ENCODE measurements at regions not wholly inside any gene's neighbourhood (a gene's known extent, or its start where the extent isn't known, plus 50 kb on each side); places are given as distances from the start of the nearest gene placed in this dataset.
"Not testable (repeated sequence)": the region's sequence is repeated elsewhere in the genome, so short reads cannot be mapped to it uniquely, and the experiment has no call there.

- intact Hi-C loops (cut with DNase I): no loop called here
Measured at GRCh38 chrX:1835056-1835455, 220.2 kb downstream of the ASMT start.

DNA sequence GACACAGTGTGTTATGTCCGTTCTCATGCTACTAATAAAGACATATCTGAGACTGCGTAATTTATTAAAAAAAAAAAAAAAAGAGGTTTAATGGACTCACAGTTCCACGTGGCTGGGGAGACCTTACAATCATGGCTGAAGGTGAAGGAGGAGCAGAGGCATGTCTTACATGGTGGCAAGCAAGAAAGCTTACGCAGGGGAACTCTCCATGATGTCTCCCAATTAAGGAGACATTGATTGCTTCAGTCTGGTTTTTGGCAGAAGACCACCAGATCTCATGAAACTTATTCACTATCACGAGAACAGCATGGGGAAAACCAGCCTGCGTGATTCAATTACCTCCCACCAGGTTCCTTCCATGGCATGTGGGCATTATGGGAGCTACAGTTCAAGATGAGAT lies 221.8 kb downstream of the ASMT start:
- intact Hi-C loops (cut with DNase I): no loop called here
- DNase-seq (ENCODE audit: low spot score): no peak

More at GRCh38 chrX:1835056-1835455, 220.2 kb downstream of the ASMT start:
- no peak for DNase-seq (ENCODE audit: low spot score)

GRCh38 chrX:1841746-1842145 lies 226.9 kb downstream of the ASMT start:
- DNase-seq (ENCODE audit: low spot score): no peak
- intact Hi-C loops (cut with DNase I): no loop called here

DNA sequence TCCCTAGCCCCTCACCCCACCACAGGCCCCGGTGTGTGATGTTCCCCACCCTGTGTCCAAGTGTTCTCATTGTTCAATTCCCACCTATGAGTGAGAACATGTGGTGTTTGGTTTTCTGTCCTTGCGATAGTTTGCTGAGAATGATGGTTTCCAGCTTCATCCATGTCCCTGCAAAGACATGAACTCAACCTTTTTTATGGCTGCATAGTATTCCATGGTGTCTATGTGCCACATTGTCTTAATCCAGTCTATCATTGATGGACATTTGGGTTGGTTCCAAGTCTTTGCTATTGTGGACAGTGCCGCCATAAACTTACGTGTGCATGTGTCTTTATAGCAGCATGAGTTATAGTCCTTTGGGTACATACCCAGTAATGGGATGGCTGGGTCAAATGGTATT lies 232.1 kb downstream of the ASMT start:
- not testable (repeated sequence) for DNase-seq (ENCODE audit: low spot score)
- intact Hi-C loops (cut with DNase I): loop anchor here in 1 of 2 donors (5.0 kb wide), 1 partner anchor 840 kb away; no protein-coding TSS in a partner anchor

DNA sequence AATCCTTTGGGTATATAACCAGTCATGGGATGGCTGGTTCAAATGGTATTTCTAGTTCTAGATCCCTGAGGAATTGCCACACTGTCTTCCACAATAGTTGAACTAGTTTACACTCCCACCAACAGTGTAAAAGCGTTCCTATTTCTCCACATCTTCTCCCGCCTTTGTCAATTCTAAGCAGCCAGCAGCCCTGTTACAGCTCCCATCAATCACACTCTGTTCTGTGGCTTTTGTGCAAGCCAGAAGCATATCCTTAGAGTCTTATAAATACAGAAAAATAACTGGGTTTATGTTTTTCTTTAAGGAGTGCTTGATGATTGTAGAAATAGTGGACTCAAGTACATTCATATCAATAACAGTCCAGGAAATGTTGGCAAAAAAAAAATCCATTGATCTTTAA lies 232.9 kb downstream of the ASMT start:
- not testable (repeated sequence) for DNase-seq (ENCODE audit: low spot score)
- intact Hi-C loops (cut with DNase I): loop anchor here in 1 of 2 donors (5.0 kb wide), 1 partner anchor 840 kb away; no protein-coding TSS in a partner anchor

DNA sequence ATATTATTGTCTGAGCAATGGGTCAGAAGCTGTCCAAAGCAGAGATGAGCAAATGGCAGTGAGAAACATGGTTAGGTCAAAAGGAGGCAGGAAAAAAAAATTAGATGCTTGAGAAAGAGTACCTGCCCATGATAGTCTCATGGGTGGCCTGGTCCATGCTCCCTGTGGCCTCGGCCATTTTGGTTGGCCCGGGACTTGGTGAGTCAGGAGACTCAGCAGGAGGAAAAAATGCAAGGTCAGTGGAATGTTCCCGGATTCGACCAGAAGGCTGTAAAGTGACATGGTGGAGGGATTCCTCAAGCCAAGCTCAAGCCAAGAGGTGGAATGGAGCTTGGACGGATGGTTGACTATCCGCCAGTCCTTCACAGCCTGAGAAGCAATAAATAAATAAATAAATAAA lies 236.7 kb downstream of the ASMT start:
- DNase-seq (ENCODE audit: low spot score): no peak
- intact Hi-C loops (cut with DNase I): no loop called here

DNA sequence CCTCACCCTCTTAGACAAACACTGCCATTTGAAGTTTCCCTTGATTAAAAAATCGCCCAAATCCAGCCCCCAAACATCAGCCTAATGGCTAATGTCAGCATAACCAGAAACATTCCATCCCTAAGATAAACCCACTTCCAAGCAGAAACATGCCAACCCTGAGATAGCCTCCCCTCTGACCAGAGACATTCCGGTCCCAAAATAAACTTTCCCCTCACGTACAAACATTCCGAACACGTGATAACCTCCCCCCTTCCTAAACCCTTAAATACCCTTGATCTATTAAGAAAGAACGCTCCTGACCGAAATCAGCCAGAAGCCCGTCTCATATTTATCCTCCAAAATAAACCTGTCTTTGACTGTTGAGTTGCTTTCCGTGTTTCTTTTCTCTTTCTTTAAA lies 237.2 kb downstream of the ASMT start:
- no peak for DNase-seq (ENCODE audit: low spot score)
- intact Hi-C loops (cut with DNase I): no loop called here

- no peak for DNase-seq (ENCODE audit: low spot score)
- intact Hi-C loops (cut with DNase I): no loop called here
Measured at GRCh38 chrX:1853447-1853846, 238.6 kb downstream of the ASMT start.

GRCh38 chrX:1853916-1854315 lies 239.1 kb downstream of the ASMT start:
- no peak for DNase-seq (ENCODE audit: low spot score)
- intact Hi-C loops (cut with DNase I): no loop called here

- intact Hi-C loops (cut with DNase I); DNase-seq (ENCODE audit: low spot score): not testable (repeated sequence)
Measured at GRCh38 chrX:1854861-1855260, 240.0 kb downstream of the ASMT start.

GRCh38 chrX:1859266-1859665 lies 244.4 kb downstream of the ASMT start:
- intact Hi-C loops (cut with DNase I); DNase-seq (ENCODE audit: low spot score): not testable (repeated sequence)

GRCh38 chrX:1860936-1861594 lies 246.2 kb downstream of the ASMT start:
- DNase-seq (ENCODE audit: low spot score): no peak
- intact Hi-C loops (cut with DNase I): no loop called here

DNA sequence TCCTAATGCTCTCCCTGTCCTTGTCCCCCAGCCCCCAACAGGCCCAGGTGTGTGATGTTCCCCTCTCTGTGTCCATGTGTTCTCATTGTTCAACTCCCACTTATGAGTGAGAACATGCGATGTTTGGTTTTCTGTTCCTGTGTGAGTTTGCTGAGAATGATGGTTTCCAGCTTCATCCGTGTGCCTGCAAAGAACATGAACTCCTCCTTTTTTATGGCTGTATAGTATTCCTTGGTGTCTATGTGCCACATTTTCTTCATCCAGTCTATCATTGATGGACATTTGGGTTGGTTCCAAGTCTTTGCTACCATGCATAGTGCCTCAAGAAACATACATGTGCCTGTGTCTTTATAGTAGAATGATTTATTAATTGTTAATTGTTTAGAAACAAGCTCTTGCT lies 249.1 kb downstream of the ASMT start:
- DNase-seq (ENCODE audit: low spot score); intact Hi-C loops (cut with DNase I): not testable (repeated sequence)

- no peak for DNase-seq (ENCODE audit: low spot score)
- intact Hi-C loops (cut with DNase I): no loop called here
Measured at GRCh38 chrX:1870421-1870820, 255.6 kb downstream of the ASMT start.

DNA sequence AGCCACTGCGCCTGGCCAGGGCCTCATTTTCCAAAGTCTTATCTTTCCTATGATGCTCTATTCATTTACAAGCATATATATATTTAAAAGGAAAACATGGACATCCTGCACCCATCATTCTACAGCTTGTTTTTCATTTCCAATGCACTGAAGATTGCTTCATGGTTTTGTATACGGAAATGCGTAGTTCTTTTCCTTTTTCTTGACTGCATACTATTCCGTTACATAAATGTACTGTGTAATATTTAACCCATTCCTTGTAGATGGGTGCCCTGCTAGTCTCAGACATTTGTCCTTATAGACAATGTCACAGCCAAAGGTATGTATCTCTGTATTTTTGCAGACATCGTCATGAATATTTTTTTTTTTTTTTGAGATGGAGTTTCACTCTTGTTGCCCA lies 257.0 kb downstream of the ASMT start:
- no peak for DNase-seq (ENCODE audit: low spot score)
- intact Hi-C loops (cut with DNase I): no loop called here

- no peak for DNase-seq (ENCODE audit: low spot score)
- intact Hi-C loops (cut with DNase I): no loop called here
Measured at GRCh38 chrX:1873671-1874070, 258.8 kb downstream of the ASMT start.

- intact Hi-C loops (cut with DNase I): no loop called here
- no peak for DNase-seq (ENCODE audit: low spot score)
Measured at GRCh38 chrX:1874416-1874815, 259.6 kb downstream of the ASMT start.

GRCh38 chrX:1874899-1875298 lies 260.0 kb downstream of the ASMT start:
- DNase-seq (ENCODE audit: low spot score): no peak
- intact Hi-C loops (cut with DNase I): no loop called here

GRCh38 chrX:1876041-1876440 lies 261.2 kb downstream of the ASMT start:
- no peak for DNase-seq (ENCODE audit: low spot score)
- intact Hi-C loops (cut with DNase I): no loop called here

GRCh38 chrX:1877780-1878179 lies 262.9 kb downstream of the ASMT start:
- no peak for DNase-seq (ENCODE audit: low spot score)
- intact Hi-C loops (cut with DNase I): no loop called here

Data from posterior vena cava (tissue), 2 donors.